H1 (cell line): ENCODE measurements at regions not wholly inside any gene's neighbourhood (a gene's known extent, or its start where the extent isn't known, plus 50 kb on each side); places are given as distances from the start of the nearest gene placed in this dataset.

Experiments
- CTCF ChIA-PET: fragments of 300-600 bp; sonication (Branson Sonifier 250); formaldehyde crosslinking; loops from one replicate; lab custom pipeline; 2021; ENCODE audit not compliant: partially characterized antibody; lab: Charles Lee
- POLR2A ChIA-PET: fragments of 300-600 bp; sonication (Branson Sonifier 250); formaldehyde crosslinking; loops from one replicate; lab custom pipeline; 2021; ENCODE audit warnings: inconsistent platforms; ENCODE audit not compliant: partially characterized antibody; lab: Charles Lee
- DNase-seq, 2 experiments: peaks; one replicate each; pipeline versions ENCODE4 v3.0.0 to v3.0.0-alpha.2; 2010 to 2022; ENCODE audit warnings: low spot score in 2 of 2, low read depth in 1 of 2, mixed read lengths in 1 of 2
- FAIRE-seq: peaks from 2 replicates; lab custom pipeline; 2011; peaks lifted over from hg19 to GRCh38; lab: Jason Lieb, UNC
- H2AFZ ChIP-seq: 2 replicates; pipeline ENCODE4 v1.8.1; 2012; ENCODE audit warnings: low read length, inconsistent platforms
- H2AK5ac ChIP-seq: 2 replicates; pipeline ENCODE4 v1.6.1; 2013; ENCODE audit warnings: low read depth, low read length
- H2BK120ac ChIP-seq: replicated peaks from 2 replicates; pipeline ENCODE3; 2013; ENCODE audit warnings: low read depth, low read length, inconsistent platforms
- H2BK12ac ChIP-seq: 2 replicates; pipeline ENCODE4 v1.6.1; 2013; ENCODE audit warnings: low read depth, low read length
- H2BK15ac ChIP-seq: 2 replicates; pipeline ENCODE4 v1.6.1; 2013; ENCODE audit warnings: low read length
- H2BK20ac ChIP-seq: 2 replicates; pipeline ENCODE4 v1.6.1; 2013; ENCODE audit warnings: low read length
- H2BK5ac ChIP-seq: 2 replicates; pipeline ENCODE4 v1.6.1; 2013; ENCODE audit warnings: low read depth, low read length
- H3K14ac ChIP-seq: 2 replicates; pipeline ENCODE4 v1.6.1; 2013; ENCODE audit warnings: inconsistent platforms; ENCODE audit not compliant: insufficient read length
- H3K18ac ChIP-seq: 2 replicates; pipeline ENCODE4 v1.6.1; 2013; ENCODE audit warnings: low read length; ENCODE audit errors: extremely low read depth
- H3K23ac ChIP-seq: 2 replicates; pipeline ENCODE4 v1.6.1; 2013; ENCODE audit warnings: inconsistent platforms; ENCODE audit not compliant: insufficient read length
- H3K23me2 ChIP-seq: 2 replicates; pipeline ENCODE4 v1.6.1; 2013; ENCODE audit warnings: low read depth, low read length
- H3K27ac ChIP-seq: 2 replicates; pipeline ENCODE4 v1.6.1; 2011; ENCODE audit warnings: low read depth, low read length, inconsistent platforms
- H3K27me3 ChIP-seq, 4 experiments: replicated peaks in 1 of 4; 1 replicate in 1 of 4; 2 replicates in 3 of 4; pipeline versions ENCODE4 v1.6.1 to v1.8.1; 2011 to 2013; ENCODE audit warnings: low read length in 3 of 4, mild to moderate bottlenecking in 3 of 4, inconsistent platforms in 2 of 4, mixed read lengths in 2 of 4, moderate library complexity in 1 of 4; ENCODE audit not compliant: control insufficient read depth in 3 of 4, insufficient read depth in 3 of 4; ENCODE audit errors: extremely low read depth in 1 of 4
- H3K36me3 ChIP-seq, 4 experiments: 2 replicates each; pipeline versions ENCODE4 v1.6.1 to v1.8.1; 2011 to 2013; ENCODE audit warnings: mild to moderate bottlenecking in 4 of 4, low read length in 3 of 4, moderate library complexity in 2 of 4, control low read depth in 1 of 4, inconsistent platforms in 1 of 4; ENCODE audit not compliant: insufficient read depth in 4 of 4, control insufficient read depth in 2 of 4
- H3K4ac ChIP-seq: replicated peaks from 2 replicates; pipeline ENCODE3; 2013; ENCODE audit warnings: low read length, low read depth, mixed read lengths, inconsistent platforms; ENCODE audit not compliant: insufficient read length
- H3K4me1 ChIP-seq, 4 experiments: replicated peaks in 1 of 4; 1 replicate in 1 of 4; 2 replicates in 3 of 4; pipeline versions ENCODE4 v1.6.1 to v1.8.1; 2011 to 2013; ENCODE audit warnings: low read length in 3 of 4, inconsistent platforms in 2 of 4, mixed read lengths in 1 of 4; ENCODE audit not compliant: insufficient read depth in 4 of 4, control insufficient read depth in 3 of 4
- H3K4me2 ChIP-seq, 2 experiments: 2 replicates each; pipeline versions ENCODE4 v1.6.1 to v1.8.1; 2011 to 2013; ENCODE audit warnings: low read depth in 2 of 2, low read length in 2 of 2, control low read depth in 1 of 2, inconsistent platforms in 1 of 2, mild to moderate bottlenecking in 1 of 2; ENCODE audit not compliant: insufficient read depth in 1 of 2
- H3K4me3 ChIP-seq, 4 experiments: fragments of 200-600, 300-600 bp in 1 of 4; sonication (generic), shearing (Covaris generic), sonication (Bioruptor Twin) in 1 of 4; 2 replicates each; pipeline versions ENCODE4 v1.5.1 to v1.8.1; 2011 to 2016; ENCODE audit warnings: low read length in 4 of 4, low read depth in 3 of 4, control low read depth in 2 of 4, inconsistent platforms in 2 of 4, mild to moderate bottlenecking in 2 of 4, mixed read lengths in 1 of 4, moderate library complexity in 1 of 4; ENCODE audit not compliant: insufficient read depth in 2 of 4; ENCODE audit errors: extremely low read depth in 1 of 4
- H3K56ac ChIP-seq: replicated peaks from 2 replicates; pipeline ENCODE3; 2013; ENCODE audit warnings: low read depth, mild to moderate bottlenecking, mixed read lengths, low read length, inconsistent platforms; ENCODE audit not compliant: insufficient read length
- H3K79me1 ChIP-seq: 2 replicates; pipeline ENCODE4 v1.6.1; 2013; ENCODE audit warnings: low read depth, low read length, control low read depth
- H3K79me2 ChIP-seq, 2 experiments: 2 replicates each; pipeline versions ENCODE4 v1.6.1 to v1.8.1; 2012 to 2013; ENCODE audit warnings: low read length in 2 of 2, mild to moderate bottlenecking in 2 of 2, inconsistent platforms in 1 of 2; ENCODE audit not compliant: insufficient read depth in 2 of 2, control insufficient read depth in 1 of 2
- H3K9ac ChIP-seq, 4 experiments: replicated peaks in 1 of 4; 1 replicate in 1 of 4; 2 replicates in 3 of 4; pipeline versions ENCODE4 v1.6.1 to v1.8.1; 2011 to 2013; ENCODE audit warnings: low read depth in 3 of 4, low read length in 3 of 4, control low read depth in 2 of 4, mild to moderate bottlenecking in 2 of 4, moderate library complexity in 2 of 4, inconsistent platforms in 1 of 4; ENCODE audit errors: extremely low read depth in 1 of 4
- H3K9me3 ChIP-seq, 2 experiments: 2 replicates each; pipeline versions ENCODE4 v1.6.1 to v1.8.1; 2012 to 2013; ENCODE audit warnings: mild to moderate bottlenecking in 2 of 2, moderate library complexity in 2 of 2, control low read depth in 1 of 2, inconsistent platforms in 1 of 2, low read depth in 1 of 2, low read length in 1 of 2, mixed read lengths in 1 of 2; ENCODE audit not compliant: insufficient read depth in 2 of 2
- H4K20me1 ChIP-seq, 2 experiments: replicated peaks in 1 of 2; 2 replicates each; pipeline versions ENCODE3 to v1.8.1; 2011 to 2013; ENCODE audit warnings: inconsistent platforms in 2 of 2, low read length in 2 of 2, mild to moderate bottlenecking in 1 of 2; ENCODE audit not compliant: insufficient read depth in 2 of 2, control insufficient read depth in 1 of 2
- H4K5ac ChIP-seq: 2 replicates; pipeline ENCODE4 v1.6.1; 2013; ENCODE audit warnings: low read length, low read depth, mixed read lengths, inconsistent platforms; ENCODE audit not compliant: insufficient read length
- H4K8ac ChIP-seq: 2 replicates; pipeline ENCODE4 v1.8.0; 2013; ENCODE audit warnings: mild to moderate bottlenecking, moderate library complexity, low read length, inconsistent platforms; ENCODE audit not compliant: insufficient read depth; ENCODE audit errors: extremely low read depth
- H4K91ac ChIP-seq: replicated peaks from 2 replicates; pipeline ENCODE3; 2013; ENCODE audit warnings: low read length, mixed read lengths, inconsistent platforms; ENCODE audit not compliant: insufficient read length
- CHD1 ChIP-seq: IDR thresholded peaks from 2 replicates; pipeline ENCODE4 v1.6.1; 2012; ENCODE audit warnings: low read depth, low read length, improper control_type of control experiment
- NANOG ChIP-seq: IDR thresholded peaks from 2 replicates; pipeline ENCODE4 v1.6.1; 2011; ENCODE audit warnings: low read length, low read depth, mild to moderate bottlenecking, inconsistent platforms; ENCODE audit not compliant: insufficient read depth, poor library complexity, severe bottlenecking
- POU5F1 ChIP-seq: IDR thresholded peaks from 2 replicates; pipeline ENCODE4 v1.6.1; 2011; ENCODE audit warnings: low read depth, mild to moderate bottlenecking, low read length, moderate library complexity
- RAD21 ChIP-seq, 2 experiments: IDR thresholded peaks in 1 of 2; conservative IDR thresholded peaks in 1 of 2; 2 replicates each; pipeline ENCODE4 v1.6.1; 2011; ENCODE audit warnings: low read depth in 2 of 2, low read length in 2 of 2, improper control_type of control experiment in 1 of 2, inconsistent platforms in 1 of 2, mild to moderate bottlenecking in 1 of 2, moderate library complexity in 1 of 2
- RXRA ChIP-seq: IDR thresholded peaks from 2 replicates; pipeline ENCODE4 v1.6.1; 2011; ENCODE audit warnings: low read depth, mild to moderate bottlenecking, low read length, moderate library complexity; ENCODE audit not compliant: insufficient read depth
- SP2 ChIP-seq: IDR thresholded peaks from 2 replicates; pipeline ENCODE4 v1.6.1; 2012; ENCODE audit warnings: mild to moderate bottlenecking, low read length, inconsistent platforms
- TAF7 ChIP-seq: optimal IDR thresholded peaks from 2 replicates; pipeline ENCODE3; 2011; ENCODE audit warnings: low read depth, mild to moderate bottlenecking, inconsistent platforms, low read length, moderate library complexity, borderline replicate concordance
- USF2 ChIP-seq: IDR thresholded peaks from 2 replicates; pipeline ENCODE4 v1.6.1; 2011; ENCODE audit warnings: low read length, improper control_type of control experiment
- WGBS, 2 experiments: shearing (Covaris generic) in 1 of 2; methylation state at CpG; one replicate each; pipeline versions ENCODE4 v1.1.6 to v1.1.7; 2013 to 2015; ENCODE audit warnings: low lambda C conversion rate in 2 of 2, mixed read lengths in 2 of 2, inconsistent platforms in 1 of 2, low coverage in 1 of 2, missing lambda C conversion rate in 1 of 2; ENCODE audit not compliant: insufficient replicate concordance in 2 of 2, insufficient coverage in 1 of 2, insufficient read length in 1 of 2; ENCODE audit errors: extremely low coverage in 1 of 2, missing lambda C conversion rate in 1 of 2; 5-methylcytosine and 5-hydroxymethylcytosine counted together

- no peak overlapping the region for H2BK20ac ChIP-seq
- no peak overlapping the region for H4K91ac ChIP-seq
- no peak overlapping the region for H2BK120ac ChIP-seq
- no peak overlapping the region for H2BK12ac ChIP-seq
- no peaks in the 10 kb centered on the region for H3K79me1 ChIP-seq
- H3K4me1 ChIP-seq: peaks cover 0 to 9% (median 3%) of the 10 kb centered on the region in 4 experiments; a peak in 3 of 7 replicates
- H4K5ac ChIP-seq: no peak overlapping the region
- H2AFZ ChIP-seq: no peak overlapping the region
- H3K23ac ChIP-seq: no peak overlapping the region
- H3K4me3 ChIP-seq: no peak overlapping the region; a peak in 1 of 8 replicates
- H3K27me3 ChIP-seq: no peaks in the 10 kb centered on the region; a peak in 1 of 7 replicates
- DNase-seq: no peak
- H3K9me3 ChIP-seq: no peaks in the 10 kb centered on the region; a peak in 1 of 4 replicates
- no peak overlapping the region for H2BK5ac ChIP-seq
- peak overlapping the region; percentile 36 to 63; a peak in 3 of 4 replicates for H3K4me2 ChIP-seq
- H3K79me2 ChIP-seq: no peaks in the 10 kb centered on the region
- ChIA-PET POLR2A (no interaction called here), CTCF (no interaction called here)
- no peaks in the 10 kb centered on the region for H4K20me1 ChIP-seq
- no peak overlapping the region for H2AK5ac ChIP-seq
- no peak overlapping the region for H3K56ac ChIP-seq
- H2BK15ac ChIP-seq: no peak overlapping the region
- 19% methylated on average over 2 of the region's 2 CpGs; no CpG with 5 or more reads in 1 of the 2 experiments for WGBS, 2 experiments
- H3K4ac ChIP-seq: no peak overlapping the region
- no peaks in the 10 kb centered on the region for H3K23me2 ChIP-seq
- H4K8ac ChIP-seq: no peak overlapping the region
- FAIRE-seq: no peak
- no peak overlapping the region for H3K9ac ChIP-seq
- no peak overlapping the region for H3K27ac ChIP-seq
- H3K18ac ChIP-seq: no peak overlapping the region
- no peak overlapping the region for H3K14ac ChIP-seq
- no peaks in the 10 kb centered on the region for H3K36me3 ChIP-seq
- peak; percentile 79; the same call in 1 of the 2 replicates for TF ChIP-seq POU5F1
- no peak for TF ChIP-seq USF2
- TF ChIP-seq RXRA: no peak
- TF ChIP-seq NANOG: peak; percentile 72
- no peak for TF ChIP-seq CHD1
- no peak for TF ChIP-seq TAF7
- TF ChIP-seq RAD21 (IDR thresholded peaks at IDR 0.05 in 1 of 2, conservative IDR thresholded peaks at IDR 0.05 in 1 of 2; ENCODE audit: low read depth in 2 of 2, low read length in 2 of 2): 0 out of 4 replicates have a peak, but pooled peaks of 1 of the 2 experiments have one; percentile 2
- TF ChIP-seq SP2: no peak
These were observed 777.5 kb upstream of the TYRP1 start for GRCh38 chr9:11915699-11916098.
